ENCODE measurements at regions not wholly inside any gene's neighbourhood (a gene's known extent, or its start where the extent isn't known, plus 50 kb on each side); places are given as distances from the start of the nearest gene placed in this dataset.

GRCh38 chr2:234691968-234692955, 195.4 kb upstream of the ARL4C start:
- DNase-seq: no peak

- DNase-seq: peak; percentile 71
Measured at GRCh38 chr2:234691214-234691575, 194.3 kb upstream of the ARL4C start.

GRCh38 chr2:234690569-234691213, 193.8 kb upstream of the ARL4C start:
- DNase-seq: peak; percentile 71

- DNase-seq: no peak
Measured at GRCh38 chr2:234689911-234690379, 193.1 kb upstream of the ARL4C start.

- no peak for DNase-seq
Measured at GRCh38 chr2:234687718-234688475, 191.0 kb upstream of the ARL4C start.

- DNase-seq: no peak
Measured at GRCh38 chr2:234686088-234686890, 189.4 kb upstream of the ARL4C start.

GRCh38 chr2:234684466-234684865, 187.6 kb upstream of the ARL4C start:
- DNase-seq: no peak

GRCh38 chr2:234683950-234684349, 187.1 kb upstream of the ARL4C start:
- no peak for DNase-seq

GRCh38 chr2:234682492-234683228, 185.8 kb upstream of the ARL4C start:
- no peak for DNase-seq

- DNase-seq: no peak
Measured at GRCh38 chr2:234680688-234681619, 184.1 kb upstream of the ARL4C start.

GRCh38 chr2:234679741-234680687, 183.1 kb upstream of the ARL4C start:
- no peak for DNase-seq

- DNase-seq: no peak
Measured at GRCh38 chr2:234679301-234679740, 182.4 kb upstream of the ARL4C start.

- no peak for DNase-seq
Measured at GRCh38 chr2:234678711-234679110, 181.8 kb upstream of the ARL4C start.

GRCh38 chr2:234677758-234678538, 181.1 kb upstream of the ARL4C start:
- no peak for DNase-seq

- no peak for DNase-seq
Measured at GRCh38 chr2:234676783-234677450, 180.0 kb upstream of the ARL4C start.

- no peak for DNase-seq
Measured at GRCh38 chr2:234676109-234676782, 179.4 kb upstream of the ARL4C start.

- no peak for DNase-seq
Measured at GRCh38 chr2:234674781-234675201, 177.9 kb upstream of the ARL4C start.

Data from NCI-H2227 treated with DMSO at 0.1 percent for 48 hours (cell line).